Right atrium auricular region (tissue), 2 donors: ENCODE measurements at regions not wholly inside any gene's neighbourhood (a gene's known extent, or its start where the extent isn't known, plus 50 kb on each side); places are given as distances from the start of the nearest gene placed in this dataset.

ENCODE experiments used
- DNase-seq: peaks from one replicate; pipeline ENCODE4 v3.0.0-alpha.2; 2019; ENCODE audit warnings: low spot score
- H3K27ac ChIP-seq, 2 donors: fragments of 200-600 bp; sonication (generic); 1 replicate in 1 of 2; 2 replicates in 1 of 2; pipeline ENCODE4 v1.5.1; 2016 to 2019
- H3K27me3 ChIP-seq, 2 donors: fragments of 200-600 bp; sonication (generic); one replicate each; pipeline versions ENCODE4 v1.5.1 to v1.6.0; 2017 to 2019
- H3K36me3 ChIP-seq: fragments of 200-600 bp; sonication (generic); one replicate; pipeline ENCODE4 v1.5.1; 2016
- H3K4me1 ChIP-seq, 2 donors: fragments of 200-600 bp; sonication (generic); one replicate each; pipeline versions ENCODE4 v1.5.1 to v1.6.0; 2017 to 2019
- H3K4me3 ChIP-seq, 2 donors: fragments of 200-600 bp; sonication (generic); 1 replicate in 1 of 2; 2 replicates in 1 of 2; pipeline ENCODE4 v1.5.1; 2017 to 2019; ENCODE audit warnings: mild to moderate bottlenecking in 1 of 2, moderate library complexity in 1 of 2
- H3K9me3 ChIP-seq, 2 donors: fragments of 200-600 bp; sonication (generic); one replicate each; pipeline ENCODE4 v1.5.1; 2019
- microRNA-seq, 2 donors: library from miRNA; unstranded; fragments of <30 nt; microRNA quantifications; one replicate each; pipeline ENCODE4, GENCODE V29; 2016 to 2017; ENCODE audit warnings: borderline number of aligned reads in 2 of 2, borderline replicate concordance in 1 of 2
- TF ChIP-seq, protein P1 (sequence below), 2 donors: fragments of 200-600 bp; sonication (generic); IDR thresholded peaks; one replicate each; pipeline ENCODE4 v1.5.1; 2019; ENCODE audit warnings: antibody characterized with exemption in 2 of 2

- Histone ChIP-seq H3K4me3 (no peak overlapping the region), H3K4me1 (no peaks in the 10 kb centered on the region), H3K27me3 (no peaks in the 10 kb centered on the region), H3K36me3 (no peaks in the 10 kb centered on the region), H3K27ac (no peak overlapping the region), H3K9me3 (no peaks in the 10 kb centered on the region)
- DNase-seq = no peak
- TF ChIP-seq, protein P1, sequence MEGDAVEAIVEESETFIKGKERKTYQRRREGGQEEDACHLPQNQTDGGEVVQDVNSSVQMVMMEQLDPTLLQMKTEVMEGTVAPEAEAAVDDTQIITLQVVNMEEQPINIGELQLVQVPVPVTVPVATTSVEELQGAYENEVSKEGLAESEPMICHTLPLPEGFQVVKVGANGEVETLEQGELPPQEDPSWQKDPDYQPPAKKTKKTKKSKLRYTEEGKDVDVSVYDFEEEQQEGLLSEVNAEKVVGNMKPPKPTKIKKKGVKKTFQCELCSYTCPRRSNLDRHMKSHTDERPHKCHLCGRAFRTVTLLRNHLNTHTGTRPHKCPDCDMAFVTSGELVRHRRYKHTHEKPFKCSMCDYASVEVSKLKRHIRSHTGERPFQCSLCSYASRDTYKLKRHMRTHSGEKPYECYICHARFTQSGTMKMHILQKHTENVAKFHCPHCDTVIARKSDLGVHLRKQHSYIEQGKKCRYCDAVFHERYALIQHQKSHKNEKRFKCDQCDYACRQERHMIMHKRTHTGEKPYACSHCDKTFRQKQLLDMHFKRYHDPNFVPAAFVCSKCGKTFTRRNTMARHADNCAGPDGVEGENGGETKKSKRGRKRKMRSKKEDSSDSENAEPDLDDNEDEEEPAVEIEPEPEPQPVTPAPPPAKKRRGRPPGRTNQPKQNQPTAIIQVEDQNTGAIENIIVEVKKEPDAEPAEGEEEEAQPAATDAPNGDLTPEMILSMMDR (IDR thresholded peaks at IDR 0.05) = no peak
Observed at GRCh38 chr5:129405222-129405621, 54.9 kb upstream of the ADAMTS19 start.

GRCh38 chr5:129406440-129406839 lies 53.7 kb upstream of the ADAMTS19 start:
- no peak overlapping the region for H3K27ac ChIP-seq
- H3K9me3 ChIP-seq = no peaks in the 10 kb centered on the region
- H3K4me3 ChIP-seq = no peak overlapping the region
- H3K36me3 ChIP-seq = no peaks in the 10 kb centered on the region
- no peaks in the 10 kb centered on the region for H3K27me3 ChIP-seq
- TF ChIP-seq, protein P1 (IDR thresholded peaks at IDR 0.05) = no peak
- DNase-seq = no peak
- no peaks in the 10 kb centered on the region for H3K4me1 ChIP-seq

Small RNA genes in the stretch of these regions (microRNA-seq; reads per million reads assigned to microRNA genes)
- gene MIR4460 = 0 reads per million in 2 donors
